Germinal center (tissue), 1 donor: ENCODE measurements at regions not wholly inside any gene's neighbourhood (a gene's known extent, or its start where the extent isn't known, plus 50 kb on each side); places are given as distances from the start of the nearest gene placed in this dataset.
"Not testable (repeated sequence)": the region's sequence is repeated elsewhere in the genome, so short reads cannot be mapped to it uniquely, and the experiment has no call there.

Experiments
- DNase-seq: peaks from one replicate; pipeline ENCODE4 v3.0.0; 2012; ENCODE audit warnings: mixed read lengths, low spot score

- DNase-seq = no peak
These were observed 984.1 kb downstream of the PLOD2 start for GRCh38 chr3:145176907-145177306.

GRCh38 chr3:145177828-145178227 lies 983.2 kb downstream of the PLOD2 start:
- DNase-seq = no peak

- DNase-seq = no peak
These were observed 978.6 kb downstream of the PLOD2 start for GRCh38 chr3:145182196-145182911.

- no peak for DNase-seq
These were observed 977.7 kb downstream of the PLOD2 start for GRCh38 chr3:145183261-145183660.

- DNase-seq = no peak
These were observed 972.8 kb downstream of the PLOD2 start for GRCh38 chr3:145188079-145188770.

GRCh38 chr3:145190138-145190537 lies 970.8 kb downstream of the PLOD2 start:
- no peak for DNase-seq

GRCh38 chr3:145190761-145191160 lies 970.2 kb downstream of the PLOD2 start:
- DNase-seq = no peak

GRCh38 chr3:145191543-145191942 lies 969.4 kb downstream of the PLOD2 start:
- no peak for DNase-seq

GRCh38 chr3:145197051-145197820 lies 963.7 kb downstream of the PLOD2 start:
- DNase-seq = no peak

- no peak for DNase-seq
These were observed 963.2 kb downstream of the PLOD2 start for GRCh38 chr3:145197821-145198220.

- DNase-seq = no peak
These were observed 951.4 kb downstream of the PLOD2 start for GRCh38 chr3:145209561-145209960.

GRCh38 chr3:145219355-145220235 lies 941.4 kb downstream of the PLOD2 start:
- DNase-seq = no peak

- no peak for DNase-seq
These were observed 936.1 kb downstream of the PLOD2 start for GRCh38 chr3:145224886-145225285.

- no peak for DNase-seq
These were observed 917.1 kb downstream of the PLOD2 start for GRCh38 chr3:145243875-145244274.

GRCh38 chr3:145244327-145244726 lies 916.7 kb downstream of the PLOD2 start:
- DNase-seq = no peak

- DNase-seq = no peak
These were observed 914.7 kb downstream of the PLOD2 start for GRCh38 chr3:145246291-145246690.

GRCh38 chr3:145248928-145249327 lies 912.1 kb downstream of the PLOD2 start:
- DNase-seq = no peak

GRCh38 chr3:145251311-145251710 lies 909.7 kb downstream of the PLOD2 start:
- no peak for DNase-seq

GRCh38 chr3:145257967-145258366 lies 903.0 kb downstream of the PLOD2 start:
- not testable (repeated sequence) for DNase-seq

- DNase-seq = no peak
These were observed 901.7 kb downstream of the PLOD2 start for GRCh38 chr3:145259166-145259880.

GRCh38 chr3:145263458-145263857 lies 897.5 kb downstream of the PLOD2 start:
- not testable (repeated sequence) for DNase-seq
